Sigmoid colon (tissue), 4 donors: ENCODE measurements at regions not wholly inside any gene's neighbourhood (a gene's known extent, or its start where the extent isn't known, plus 50 kb on each side); places are given as distances from the start of the nearest gene placed in this dataset.

Source experiments
- CTCF ChIP-seq, 4 experiments: fragments of 450-650 bp in 3 of 4; fragments of 200-600 bp in 1 of 4; IDR thresholded peaks; one replicate each; pipeline ENCODE4 v1.5.1; 2016 to 2019; ENCODE audit warnings: antibody characterized with exemption in 4 of 4, mild to moderate bottlenecking in 3 of 4, moderate library complexity in 2 of 4
- EP300 ChIP-seq, 4 donors: sonication (generic); formaldehyde crosslinking; IDR thresholded peaks; one replicate each; pipeline ENCODE4 v1.6.1; 2017; ENCODE audit warnings: antibody characterized with exemption in 4 of 4
- POLR2AphosphoS5 ChIP-seq, 4 donors: sonication (generic); formaldehyde crosslinking; IDR thresholded peaks; one replicate each; pipeline ENCODE4 v1.6.1; 2017; ENCODE audit warnings: antibody characterized with exemption in 4 of 4

- TF ChIP-seq CTCF (IDR thresholded peaks at IDR 0.05) (no peak), EP300 (IDR thresholded peaks at IDR 0.05) (no peak), POLR2AphosphoS5 (IDR thresholded peaks at IDR 0.05) (no peak)
These were observed 309.2 kb downstream of the MAP2K6 start for GRCh38 chr17:69723741-69724140.
